Thymus (tissue), 11 donors: ENCODE measurements at regions not wholly inside any gene's neighbourhood (a gene's known extent, or its start where the extent isn't known, plus 50 kb on each side); places are given as distances from the start of the nearest gene placed in this dataset.

ENCODE experiments used
- DNase-seq, 9 donors: peaks; one replicate each; pipeline ENCODE4 v3.0.0-alpha.2; 2013; ENCODE audit warnings: low spot score in 9 of 9, low read depth in 6 of 9, missing footprints in 1 of 9
- H3K27ac ChIP-seq, 2 donors: one replicate each; pipeline ENCODE4 v1.5.1; 2013; ENCODE audit warnings: control low read depth in 1 of 2, low read depth in 1 of 2, low read length in 1 of 2, mild to moderate bottlenecking in 1 of 2, moderate library complexity in 1 of 2
- H3K27me3 ChIP-seq, 2 donors: one replicate each; pipeline ENCODE4 v1.5.1; 2013; ENCODE audit warnings: low read length in 1 of 2; ENCODE audit not compliant: control insufficient read depth in 2 of 2, insufficient read depth in 1 of 2
- H3K36me3 ChIP-seq, 2 donors: one replicate each; pipeline ENCODE4 v1.5.1; 2013; ENCODE audit warnings: low read length in 1 of 2, mild to moderate bottlenecking in 1 of 2, moderate library complexity in 1 of 2; ENCODE audit not compliant: control insufficient read depth in 2 of 2, insufficient read depth in 2 of 2
- H3K4me1 ChIP-seq, 2 donors: one replicate each; pipeline ENCODE4 v1.5.1; 2013; ENCODE audit warnings: low read length in 2 of 2; ENCODE audit not compliant: control insufficient read depth in 2 of 2, insufficient read depth in 2 of 2
- H3K4me3 ChIP-seq, 2 donors: one replicate each; pipeline ENCODE4 v1.5.1; 2013; ENCODE audit warnings: low read length in 2 of 2, control low read depth in 1 of 2, mild to moderate bottlenecking in 1 of 2
- H3K9me3 ChIP-seq, 2 donors: one replicate each; pipeline ENCODE4 v1.5.1; 2013; ENCODE audit warnings: low read length in 1 of 2, mild to moderate bottlenecking in 1 of 2; ENCODE audit not compliant: control insufficient read depth in 2 of 2, insufficient read depth in 1 of 2
- WGBS: extraction: QIAGEN DNeasy Blood & Tissue Kit; methylation state at CpG from one replicate; pipeline ENCODE4 v1.1.7; 2013; 5-methylcytosine and 5-hydroxymethylcytosine counted together
- donor health status: healthy.

DNA sequence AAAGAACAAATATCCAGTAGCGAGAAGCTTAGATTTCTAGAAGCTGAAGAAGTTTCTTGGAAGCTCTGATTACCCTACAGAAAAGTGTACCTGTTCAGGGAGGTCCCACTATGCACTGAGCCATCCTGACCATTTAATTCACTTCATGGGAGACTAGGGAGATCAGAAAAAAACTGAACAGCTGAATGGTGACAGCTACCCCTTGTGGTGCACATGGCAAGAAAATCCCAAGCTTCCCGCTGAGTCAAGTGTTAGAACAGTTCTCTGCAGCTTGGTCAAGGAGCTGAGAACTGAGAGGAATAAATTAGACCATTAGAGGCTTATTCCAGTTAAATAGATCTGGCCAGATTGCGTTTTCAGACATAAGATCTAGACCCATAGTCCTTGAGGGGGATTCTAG, 197.2 kb upstream of the VEPH1 start:
- no peak overlapping the region for H3K4me3 ChIP-seq
- no peaks in the 10 kb centered on the region for H3K36me3 ChIP-seq
- H3K9me3 ChIP-seq = no peaks in the 10 kb centered on the region
- no peaks in the 10 kb centered on the region for H3K27me3 ChIP-seq
- WGBS = 88% methylated on average over 3 of the region's 3 CpGs
- DNase-seq = no peak
- H3K4me1 ChIP-seq = no peaks in the 10 kb centered on the region
- no peak overlapping the region for H3K27ac ChIP-seq

DNA sequence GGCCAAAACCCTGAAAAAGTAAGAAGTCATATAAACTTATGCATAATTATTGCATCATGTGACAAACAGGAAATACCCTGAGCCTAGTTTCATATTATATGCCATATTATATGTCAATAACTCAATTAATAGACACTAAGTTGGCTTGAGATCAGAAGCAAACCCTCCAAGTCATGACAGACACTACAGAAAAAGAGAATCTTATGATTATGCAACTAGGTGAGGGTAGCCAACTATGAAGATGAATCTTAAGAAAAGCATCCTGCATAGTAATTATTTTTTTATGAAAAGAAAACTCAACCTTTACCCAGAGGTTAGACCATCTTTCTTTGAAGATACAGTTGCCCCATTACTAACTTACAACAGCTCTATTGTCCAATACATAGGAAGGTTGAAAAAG, 192.4 kb upstream of the VEPH1 start:
- Histone ChIP-seq H3K4me1 (no peaks in the 10 kb centered on the region), H3K27me3 (no peaks in the 10 kb centered on the region), H3K9me3 (no peaks in the 10 kb centered on the region), H3K4me3 (no peak overlapping the region), H3K36me3 (no peaks in the 10 kb centered on the region), H3K27ac (no peak overlapping the region)
- no peak for DNase-seq

- Histone ChIP-seq H3K36me3 (no peaks in the 10 kb centered on the region), H3K4me1 (no peaks in the 10 kb centered on the region), H3K9me3 (no peaks in the 10 kb centered on the region), H3K27me3 (no peaks in the 10 kb centered on the region), H3K4me3 (no peak overlapping the region), H3K27ac (no peak overlapping the region)
- WGBS = 92% methylated on average over 2 of the region's 2 CpGs
- no peak for DNase-seq
Measured at GRCh38 chr3:157695103-157695502, 191.9 kb upstream of the VEPH1 start.

DNA sequence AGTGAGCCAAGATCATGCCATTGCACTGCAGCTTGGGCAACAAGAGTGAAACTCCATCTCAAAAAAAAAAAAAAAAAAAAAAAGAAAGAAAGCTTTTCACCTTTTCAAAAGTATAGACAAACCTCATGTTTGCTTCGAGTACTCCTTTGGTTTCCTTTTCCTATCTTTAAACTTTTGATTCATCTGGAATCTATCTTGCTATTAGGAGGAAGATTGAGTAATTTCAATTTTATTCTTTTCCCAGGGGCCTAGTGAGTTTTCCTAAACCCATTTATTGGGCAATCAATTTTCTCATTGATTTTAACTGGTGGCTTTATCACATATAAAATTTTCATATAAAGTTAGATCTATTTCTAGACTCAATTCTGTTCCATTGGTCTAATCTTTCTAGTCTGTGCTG, 190.5 kb upstream of the VEPH1 start:
- Histone ChIP-seq H3K4me1 (no peaks in the 10 kb centered on the region), H3K27ac (no peak overlapping the region), H3K4me3 (no peak overlapping the region), H3K36me3 (no peaks in the 10 kb centered on the region), H3K27me3 (no peaks in the 10 kb centered on the region), H3K9me3 (no peaks in the 10 kb centered on the region)
- no peak for DNase-seq
- 89% methylated on average over 1 of the region's 1 CpG for WGBS

DNA sequence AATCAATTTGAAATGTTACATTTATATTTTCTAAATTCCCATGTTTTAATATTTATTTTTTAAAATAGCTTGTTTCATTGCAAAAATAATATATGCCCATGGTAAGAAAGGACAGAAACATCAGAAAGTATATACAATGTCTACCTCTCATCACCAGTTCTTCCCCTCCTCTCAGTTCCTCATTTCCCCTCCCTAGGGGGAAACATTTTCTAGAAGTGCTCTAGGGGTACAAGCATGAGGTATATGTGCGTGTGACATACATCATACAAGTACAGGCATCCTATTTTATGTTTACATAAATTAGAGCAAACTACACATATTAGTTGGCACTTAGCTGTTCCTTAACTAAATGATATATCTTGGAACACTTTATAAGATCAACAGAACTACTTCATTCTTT, 189.3 kb upstream of the VEPH1 start:
- H3K27me3 ChIP-seq = no peaks in the 10 kb centered on the region
- H3K4me3 ChIP-seq = no peak overlapping the region
- 92% methylated on average over 1 of the region's 1 CpG for WGBS
- H3K36me3 ChIP-seq = no peaks in the 10 kb centered on the region
- DNase-seq = no peak
- no peaks in the 10 kb centered on the region for H3K4me1 ChIP-seq
- H3K27ac ChIP-seq = no peak overlapping the region
- H3K9me3 ChIP-seq = no peaks in the 10 kb centered on the region

DNA sequence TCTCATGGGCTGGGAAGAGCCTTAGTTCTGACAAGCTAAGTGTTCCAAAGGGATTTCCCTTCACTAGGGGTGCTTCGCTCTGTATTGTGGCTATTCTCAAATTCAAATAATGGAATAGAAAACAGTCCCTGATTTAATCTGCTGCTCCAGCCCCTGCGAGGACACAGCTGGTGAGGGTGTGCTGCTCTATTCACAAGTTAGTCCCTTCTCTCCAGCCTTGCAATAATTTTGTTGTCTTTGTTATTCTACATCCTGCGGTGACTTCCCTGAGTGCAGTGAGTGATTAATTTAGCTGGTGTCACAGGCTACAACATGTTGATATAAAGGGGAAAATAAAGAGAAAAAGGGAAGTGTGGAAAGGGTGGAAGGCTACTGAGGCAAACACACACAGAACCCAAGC, 180.5 kb upstream of the VEPH1 start:
- Histone ChIP-seq H3K27ac (no peak overlapping the region), H3K4me1 (no peaks in the 10 kb centered on the region), H3K9me3 (no peaks in the 10 kb centered on the region), H3K36me3 (no peaks in the 10 kb centered on the region), H3K27me3 (no peaks in the 10 kb centered on the region), H3K4me3 (no peak overlapping the region)
- WGBS = 71% methylated on average over 3 of the region's 3 CpGs
- no peak for DNase-seq

DNA sequence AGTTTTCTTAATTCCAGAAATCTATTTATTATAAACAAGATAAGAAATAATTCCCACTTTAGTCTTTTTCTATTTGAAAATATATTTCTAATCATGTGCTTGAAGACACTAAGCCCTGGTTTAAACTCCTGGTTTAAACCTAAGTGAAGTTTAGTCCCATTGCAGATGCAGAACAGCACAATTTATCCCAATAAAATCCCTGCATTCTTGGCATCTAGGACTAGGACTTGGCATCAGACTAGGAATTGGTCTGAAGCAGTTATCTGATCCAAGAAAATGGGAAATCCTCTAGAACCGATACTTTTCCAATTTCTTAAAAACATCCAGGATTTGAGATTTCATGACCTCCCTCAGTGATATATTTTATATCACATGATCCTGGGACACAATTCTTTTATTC, 168.8 kb upstream of the VEPH1 start:
- H3K9me3 ChIP-seq = no peaks in the 10 kb centered on the region
- H3K36me3 ChIP-seq = no peaks in the 10 kb centered on the region
- H3K27ac ChIP-seq = no peak overlapping the region
- 97% methylated on average over 1 of the region's 1 CpG for WGBS
- no peak overlapping the region for H3K4me3 ChIP-seq
- no peaks in the 10 kb centered on the region for H3K4me1 ChIP-seq
- DNase-seq = no peak
- no peaks in the 10 kb centered on the region for H3K27me3 ChIP-seq

DNA sequence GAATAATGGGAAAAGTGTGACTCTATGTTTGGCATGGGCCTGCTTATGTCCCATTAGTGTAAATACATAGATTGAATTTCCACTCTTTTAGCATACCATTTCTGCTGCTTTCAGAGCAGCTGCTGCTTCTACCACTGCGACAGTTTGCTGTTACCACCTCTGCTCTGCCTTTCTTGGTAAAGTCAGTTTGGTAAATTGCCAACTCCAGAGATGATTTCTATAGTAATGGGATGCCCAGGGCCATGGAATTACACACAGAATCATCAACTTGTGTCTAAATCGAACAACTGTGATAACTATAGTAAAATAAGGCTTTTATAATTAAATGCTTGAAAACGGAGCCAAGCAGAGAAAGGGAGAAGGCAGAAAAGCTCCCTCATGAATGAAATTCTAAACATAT, 168.4 kb upstream of the VEPH1 start:
- Histone ChIP-seq H3K4me3 (no peak overlapping the region), H3K36me3 (no peaks in the 10 kb centered on the region), H3K9me3 (no peaks in the 10 kb centered on the region), H3K27ac (no peak overlapping the region), H3K27me3 (no peaks in the 10 kb centered on the region), H3K4me1 (no peaks in the 10 kb centered on the region)
- DNase-seq = no peak
- 88% methylated on average over 3 of the region's 3 CpGs for WGBS

DNA sequence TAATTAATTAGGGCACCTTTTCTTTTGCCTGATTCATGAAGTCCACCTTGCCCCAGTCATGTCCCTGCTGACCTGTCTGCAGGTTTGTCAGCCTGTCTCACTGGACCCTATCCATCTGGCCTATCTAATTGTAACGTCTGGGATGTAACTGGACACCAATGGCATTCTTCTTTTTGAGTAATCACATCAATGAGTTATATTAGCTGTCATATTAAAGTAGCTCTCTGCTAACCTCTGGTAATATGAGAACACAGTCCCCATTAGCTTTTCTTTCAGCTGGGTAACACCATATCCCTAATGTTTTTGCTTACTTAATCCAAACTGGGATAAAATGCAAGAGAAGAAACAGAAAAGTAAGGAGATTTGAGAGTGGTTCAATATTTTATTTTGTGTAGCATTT, 166.2 kb upstream of the VEPH1 start:
- no peak for DNase-seq
- H3K27me3 ChIP-seq = no peaks in the 10 kb centered on the region
- H3K36me3 ChIP-seq = no peaks in the 10 kb centered on the region
- no peak overlapping the region for H3K27ac ChIP-seq
- no peaks in the 10 kb centered on the region for H3K4me1 ChIP-seq
- H3K4me3 ChIP-seq = no peak overlapping the region
- 72% methylated on average over 1 of the region's 1 CpG for WGBS
- no peaks in the 10 kb centered on the region for H3K9me3 ChIP-seq

DNA sequence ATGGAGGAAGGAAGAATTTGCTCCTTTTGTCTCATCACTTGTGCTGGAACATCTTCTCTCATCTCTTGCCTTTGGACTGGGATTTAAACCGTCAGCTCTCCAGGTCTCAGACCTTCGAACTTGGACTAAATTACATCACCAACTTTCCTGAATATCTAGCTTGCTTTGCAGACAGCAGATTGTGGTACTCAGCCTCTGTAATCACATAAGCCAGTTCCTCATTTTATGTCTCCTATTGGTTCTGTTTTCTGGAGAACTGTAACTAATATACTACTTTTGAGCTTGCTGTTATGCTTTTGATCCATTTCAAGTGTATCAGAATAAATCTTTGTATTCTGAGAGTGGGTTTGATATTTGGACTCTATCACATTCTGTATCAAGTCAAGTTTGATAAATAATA, 164.3 kb upstream of the VEPH1 start:
- no peak for DNase-seq
- no peaks in the 10 kb centered on the region for H3K27me3 ChIP-seq
- no peaks in the 10 kb centered on the region for H3K36me3 ChIP-seq
- no peak overlapping the region for H3K27ac ChIP-seq
- WGBS = 56% methylated on average over 2 of the region's 2 CpGs
- H3K9me3 ChIP-seq = no peaks in the 10 kb centered on the region
- no peak overlapping the region for H3K4me3 ChIP-seq
- H3K4me1 ChIP-seq = no peaks in the 10 kb centered on the region
